IMR-90 (cell line): ENCODE measurements at regions not wholly inside any gene's neighbourhood (a gene's known extent, or its start where the extent isn't known, plus 50 kb on each side); places are given as distances from the start of the nearest gene placed in this dataset.

Experiments used
- ATAC-seq: fragments of 200-7000 bp; cut with Tn5 transposase; 2 replicates; pipeline ENCODE4 v1.9.1; 2020; ENCODE audit warnings: low read depth, mild to moderate bottlenecking, moderate library complexity
- BruUV-seq: library from RNA; stranded (reverse); fragments of 400-500 nt; replicated peaks from 2 replicates; lab custom pipeline; 2021; lab: Mats Ljungman, UMichigan
- CTCF ChIA-PET: fragments of 300-600 bp; formaldehyde crosslinking; extraction: SDS; loops from one replicate; lab custom pipeline; 2021; ENCODE audit warnings: antibody characterized with exemption; lab: Yijun Ruan, JAX
- POLR2A ChIA-PET: fragments of 300-600 bp; sonication (Branson Sonifier 250); formaldehyde crosslinking; loops from one replicate; lab custom pipeline; 2022; ENCODE audit warnings: antibody characterized with exemption; ENCODE audit not compliant: unreplicated experiment; lab: Charles Lee
- DNase-seq: peaks from one replicate; pipeline ENCODE4 v3.0.0; 2013
- H2AFZ ChIP-seq: replicated peaks from 2 replicates; pipeline ENCODE3; 2013; ENCODE audit warnings: low read length, mild to moderate bottlenecking; ENCODE audit not compliant: poor library complexity
- H2AK5ac ChIP-seq: 2 replicates; pipeline ENCODE4 v1.6.1; 2013; ENCODE audit warnings: low read depth, low read length, inconsistent platforms
- H2AK9ac ChIP-seq: replicated peaks from 2 replicates; pipeline ENCODE3; 2013; ENCODE audit warnings: mild to moderate bottlenecking, low read depth, low read length, moderate library complexity; ENCODE audit not compliant: poor library complexity
- H2BK120ac ChIP-seq: 2 replicates; pipeline ENCODE4 v1.6.1; 2013; ENCODE audit warnings: low read depth, low read length, inconsistent platforms
- H2BK15ac ChIP-seq: 3 replicates; pipeline ENCODE4 v1.6.1; 2013; ENCODE audit warnings: low read depth, low read length, inconsistent platforms
- H2BK20ac ChIP-seq: 2 replicates; pipeline ENCODE4 v1.6.1; 2013; ENCODE audit warnings: low read depth, mild to moderate bottlenecking, inconsistent platforms, low read length, moderate library complexity
- H2BK5ac ChIP-seq: 2 replicates; pipeline ENCODE4 v1.6.1; 2013; ENCODE audit warnings: mild to moderate bottlenecking, low read depth, low read length, inconsistent platforms; ENCODE audit not compliant: poor library complexity, severe bottlenecking
- H3K14ac ChIP-seq: replicated peaks from 2 replicates; pipeline ENCODE4 v1.6.1; 2013; ENCODE audit warnings: low read depth, low read length, inconsistent platforms
- H3K18ac ChIP-seq: 2 replicates; pipeline ENCODE4 v1.6.1; 2013; ENCODE audit warnings: low read depth, low read length, control low read depth
- H3K23ac ChIP-seq: 2 replicates; pipeline ENCODE4 v1.6.1; 2013; ENCODE audit warnings: low read depth, low read length, inconsistent platforms
- H3K27ac ChIP-seq: 2 replicates; pipeline ENCODE4 v1.5.1; 2013; ENCODE audit warnings: mild to moderate bottlenecking, control low read depth, low read length; ENCODE audit not compliant: insufficient read depth
- H3K27me3 ChIP-seq: 2 replicates; pipeline ENCODE4 v1.6.1; 2013; ENCODE audit warnings: low read length; ENCODE audit not compliant: control insufficient read depth, insufficient read depth
- H3K36me3 ChIP-seq: 2 replicates; pipeline ENCODE4 v1.6.1; 2013; ENCODE audit warnings: low read length, mixed read lengths; ENCODE audit not compliant: control insufficient read depth, insufficient read depth
- H3K4ac ChIP-seq: 2 replicates; pipeline ENCODE4 v1.6.1; 2013; ENCODE audit warnings: low read depth, low read length, inconsistent platforms
- H3K4me1 ChIP-seq: 2 replicates; pipeline ENCODE4 v1.6.1; 2013; ENCODE audit warnings: low read length, mixed read lengths; ENCODE audit not compliant: control insufficient read depth, insufficient read depth
- H3K4me2 ChIP-seq: 2 replicates; pipeline ENCODE4 v1.6.1; 2013; ENCODE audit warnings: low read depth, mild to moderate bottlenecking, control low read depth, low read length, moderate library complexity
- H3K4me3 ChIP-seq: 2 replicates; pipeline ENCODE4 v1.5.1; 2013; ENCODE audit warnings: low read depth, mild to moderate bottlenecking, control low read depth, low read length, moderate library complexity; ENCODE audit not compliant: insufficient read depth
- H3K56ac ChIP-seq: 2 replicates; pipeline ENCODE4 v1.6.1; 2013; ENCODE audit warnings: low read length, inconsistent platforms; ENCODE audit not compliant: insufficient read depth; ENCODE audit errors: extremely low read depth
- H3K79me1 ChIP-seq, 2 experiments: 2 replicates each; pipeline ENCODE4 v1.6.1; 2013; ENCODE audit warnings: low read length in 2 of 2, inconsistent platforms in 1 of 2, low read depth in 1 of 2
- H3K9ac ChIP-seq: 2 replicates; pipeline ENCODE4 v1.6.1; 2013; ENCODE audit warnings: low read depth, low read length, control low read depth
- H3K9me1 ChIP-seq: 2 replicates; pipeline ENCODE4 v1.6.1; 2013; ENCODE audit warnings: low read length, inconsistent platforms; ENCODE audit not compliant: insufficient read depth
- H3K9me3 ChIP-seq: 2 replicates; pipeline ENCODE4 v1.6.1; 2013; ENCODE audit warnings: low read length; ENCODE audit not compliant: control insufficient read depth, insufficient read depth
- H4K20me1 ChIP-seq: 2 replicates; pipeline ENCODE4 v1.6.1; 2013; ENCODE audit warnings: low read length, inconsistent platforms; ENCODE audit not compliant: insufficient read depth
- H4K5ac ChIP-seq: 2 replicates; pipeline ENCODE4 v1.6.1; 2013; ENCODE audit warnings: mild to moderate bottlenecking, low read depth, low read length, control low read depth
- H4K8ac ChIP-seq, 2 experiments: 2 replicates each; pipeline ENCODE4 v1.6.1; 2013; ENCODE audit warnings: low read depth in 2 of 2, low read length in 2 of 2, control low read depth in 1 of 2, inconsistent platforms in 1 of 2
- H4K91ac ChIP-seq: 2 replicates; pipeline ENCODE4 v1.6.1; 2013; ENCODE audit warnings: low read depth, low read length, inconsistent platforms; ENCODE audit not compliant: insufficient read depth
- BHLHE40 ChIP-seq: fragments of 150-350 bp; IDR thresholded peaks from 2 replicates; pipeline ENCODE4 v1.6.1; 2016; ENCODE audit warnings: mild to moderate bottlenecking, low read depth, low read length
- CEBPB ChIP-seq: IDR thresholded peaks from 2 replicates; pipeline ENCODE4 v1.6.1; 2012; ENCODE audit warnings: low read depth, low read length, improper control_type of control experiment
- CHD1 ChIP-seq: IDR thresholded peaks from 2 replicates; pipeline ENCODE4 v1.6.1; 2012; ENCODE audit warnings: low read depth, low read length, improper control_type of control experiment
- CTCF ChIP-seq: conservative IDR thresholded peaks from 2 replicates; pipeline ENCODE4 v1.5.1; 2012; ENCODE audit warnings: mild to moderate bottlenecking, low read depth, low read length, improper control_type of control experiment
- ELK1 ChIP-seq: fragments of 150-350 bp; IDR thresholded peaks from 2 replicates; pipeline ENCODE4 v1.6.1; 2016; ENCODE audit warnings: low read depth, mild to moderate bottlenecking, low read length, moderate library complexity, borderline replicate concordance
- FOS ChIP-seq: fragments of 150-350 bp; IDR thresholded peaks from 2 replicates; pipeline ENCODE4 v1.6.1; 2016; ENCODE audit warnings: low read depth, low read length
- MAFK ChIP-seq: IDR thresholded peaks from 2 replicates; pipeline ENCODE4 v1.6.1; 2012; ENCODE audit warnings: low read depth, low read length, improper control_type of control experiment
- MAZ ChIP-seq: IDR thresholded peaks from 2 replicates; pipeline ENCODE4 v1.6.1; 2012; ENCODE audit warnings: low read depth, mild to moderate bottlenecking, low read length, improper control_type of control experiment, moderate library complexity, borderline replicate concordance
- MXI1 ChIP-seq: IDR thresholded peaks from 2 replicates; pipeline ENCODE4 v1.6.1; 2012; ENCODE audit warnings: low read depth, mild to moderate bottlenecking, low read length, moderate library complexity, borderline replicate concordance
- NFE2L2 ChIP-seq: fragments of 150-350 bp; IDR thresholded peaks from 2 replicates; pipeline ENCODE4 v1.6.1; 2016; ENCODE audit warnings: low read depth, mild to moderate bottlenecking, low read length
- POLR2A ChIP-seq: IDR thresholded peaks from 2 replicates; pipeline ENCODE4 v1.6.1; 2012; ENCODE audit warnings: mild to moderate bottlenecking, low read depth, low read length
- RAD21 ChIP-seq: IDR thresholded peaks from 2 replicates; pipeline ENCODE4 v1.6.1; 2012; ENCODE audit warnings: low read length, improper control_type of control experiment
- RCOR1 ChIP-seq: IDR thresholded peaks from 2 replicates; pipeline ENCODE4 v1.6.1; 2012; ENCODE audit warnings: mild to moderate bottlenecking, low read length, improper control_type of control experiment; ENCODE audit not compliant: insufficient replicate concordance
- RFX5 ChIP-seq: IDR thresholded peaks from 2 replicates; pipeline ENCODE4 v1.8.0; 2012; ENCODE audit warnings: low read depth, mild to moderate bottlenecking, low read length, moderate library complexity
- SMC3 ChIP-seq: fragments of 150-350 bp; IDR thresholded peaks from 2 replicates; pipeline ENCODE4 v1.6.1; 2016; ENCODE audit warnings: low read depth, mild to moderate bottlenecking, antibody characterized with exemption, low read length, moderate library complexity
- USF2 ChIP-seq: fragments of 150-350 bp; IDR thresholded peaks from 2 replicates; pipeline ENCODE4 v1.6.1; 2017; ENCODE audit warnings: mild to moderate bottlenecking, antibody characterized with exemption, low read length, low read depth
- WGBS, 2 experiments: methylation state at CpG; one replicate each; pipeline versions ENCODE4 v1.1.5 to v1.1.7; 2013; ENCODE audit warnings: missing lambda C conversion rate in 2 of 2; ENCODE audit not compliant: insufficient read length in 1 of 2; ENCODE audit errors: extremely low coverage in 2 of 2; 5-methylcytosine and 5-hydroxymethylcytosine counted together
- dilution Hi-C: fragments of 300-500 bp; cut with HindIII; formaldehyde crosslinking; loops from one replicate; pipeline ENCODE4 v1.14.3; 2018; ENCODE audit warnings: low sequenced_read_pairs; ENCODE audit not compliant: unreplicated experiment
- in situ Hi-C: fragments of 300-500 bp; cut with MboI; formaldehyde crosslinking; loops from 3 replicates; pipeline ENCODE4 v1.14.3; 2019; ENCODE audit warnings: low sequenced_read_pairs, inconsistent platforms, mixed read lengths
- intact Hi-C: fragments of 100-400 bp; cut with micrococcal nuclease; formaldehyde crosslinking; loops from 2 replicates; pipeline ENCODE4 v1.10.0; 2022

GRCh38 chr14:51548187-51548586 lies 103.5 kb upstream of the FRMD6 start:
- in situ Hi-C loops (no loop called here), dilution Hi-C loops (no loop called here)
- peak overlapping the region; percentile 82; the same call in 1 of the 2 replicates for H3K9ac ChIP-seq

More at GRCh38 chr14:51548187-51548586, 103.5 kb upstream of the FRMD6 start:
- TF ChIP-seq USF2 (no peak), SMC3 (no peak), MXI1 (no peak), FOS (no peak), CEBPB (no peak), CTCF (no peak), RAD21 (no peak), RCOR1 (no peak), MAFK (no peak), MAZ (no peak), BHLHE40 (no peak), POLR2A (no peak), RFX5 (no peak), NFE2L2 (no peak), CHD1 (no peak), ELK1 (no peak)
- no peak overlapping the region for H2AK9ac ChIP-seq
- ATAC-seq (no peak), DNase-seq (no peak)
- H4K20me1 ChIP-seq: no peaks in the 10 kb centered on the region
- peak overlapping the region; percentile 98; the same call in 1 of the 2 replicates for H4K5ac ChIP-seq
- peak overlapping the region; percentile 96 for H2BK15ac ChIP-seq
- no peaks in the 10 kb centered on the region for H3K36me3 ChIP-seq
- H3K4me3 ChIP-seq: no peak overlapping the region
- H2AFZ ChIP-seq: no peak overlapping the region
- peak overlapping the region; percentile 82 for H3K4me2 ChIP-seq
- H3K14ac ChIP-seq: peak overlapping the region; percentile 84
- no CpG with 5 or more reads among the region's 4 CpGs for WGBS, 2 experiments
- ChIA-PET POLR2A (no interaction called here), CTCF (no interaction called here)
- H4K91ac ChIP-seq: peak overlapping the region; percentile 91
- peak overlapping the region; percentile 97 for H3K23ac ChIP-seq
- no TSS peak for BruUV-seq
- peaks cover 6 to 32% of the 10 kb centered on the region in 2 experiments; a peak in 2 of 4 replicates for H3K79me1 ChIP-seq
- peak overlapping the region; percentile 92 for H3K56ac ChIP-seq
- no peaks in the 10 kb centered on the region for H3K27me3 ChIP-seq
- peak overlapping the region; percentile 99 for H2BK5ac ChIP-seq
- peak overlapping the region; percentile 72 to 89 for H4K8ac ChIP-seq
- peak overlapping the region; percentile 99 for H2BK20ac ChIP-seq
- H3K9me3 ChIP-seq: no peaks in the 10 kb centered on the region
- peak overlapping the region; percentile 99 for H3K18ac ChIP-seq
- H3K9me1 ChIP-seq: peaks cover 16% of the 10 kb centered on the region
- peak overlapping the region; percentile 94 for H3K27ac ChIP-seq
- H2BK120ac ChIP-seq: peak overlapping the region; percentile 98
- peaks cover 22% of the 10 kb centered on the region for H3K4me1 ChIP-seq
- intact Hi-C loops: loop anchor here (5.0 kb wide), 2 partner anchors 104 to 241 kb away; partner anchors contain the start of gene FRMD6
- peak overlapping the region; percentile 95 for H3K4ac ChIP-seq
- H2AK5ac ChIP-seq: peak overlapping the region; percentile 97
